ENCODE measurements at regions not wholly inside any gene's neighbourhood (a gene's known extent, or its start where the extent isn't known, plus 50 kb on each side); places are given as distances from the start of the nearest gene placed in this dataset.
A peak's percentile ranks its signal among the peaks of the same experiment; 100 is the strongest.
"Not testable (repeated sequence)": the region's sequence is repeated elsewhere in the genome, so short reads cannot be mapped to it uniquely, and the experiment has no call there.

GRCh38 chr5:87105577-87105976, 162.1 kb upstream of the RASA1 start:
- DNase-seq (ENCODE audit: low spot score) = no peak

- DNase-seq (ENCODE audit: low spot score) = no peak
Measured at GRCh38 chr5:87109746-87110145, 157.9 kb upstream of the RASA1 start.

GRCh38 chr5:87110721-87111120, 157.0 kb upstream of the RASA1 start:
- DNase-seq (ENCODE audit: low spot score) = no peak

- peak; percentile 86 for DNase-seq (ENCODE audit: low spot score)
Measured at GRCh38 chr5:87113861-87114260, 153.8 kb upstream of the RASA1 start.

GRCh38 chr5:87114631-87115030, 153.1 kb upstream of the RASA1 start:
- DNase-seq (ENCODE audit: low spot score) = no peak

- DNase-seq (ENCODE audit: low spot score) = no peak
Measured at GRCh38 chr5:87115839-87116364, 151.8 kb upstream of the RASA1 start.

- no peak for DNase-seq (ENCODE audit: low spot score)
Measured at GRCh38 chr5:87116825-87117512, 150.7 kb upstream of the RASA1 start.

- DNase-seq (ENCODE audit: low spot score) = no peak
Measured at GRCh38 chr5:87119588-87119987, 148.1 kb upstream of the RASA1 start.

GRCh38 chr5:87120518-87121303, 147.0 kb upstream of the RASA1 start:
- DNase-seq (ENCODE audit: low spot score) = peak; percentile 91

GRCh38 chr5:87121304-87122150, 146.2 kb upstream of the RASA1 start:
- DNase-seq (ENCODE audit: low spot score) = peak; percentile 91

GRCh38 chr5:87122151-87122977, 145.3 kb upstream of the RASA1 start:
- no peak for DNase-seq (ENCODE audit: low spot score)

GRCh38 chr5:87125766-87126165, 141.9 kb upstream of the RASA1 start:
- no peak for DNase-seq (ENCODE audit: low spot score)

- DNase-seq (ENCODE audit: low spot score) = no peak
Measured at GRCh38 chr5:87126869-87127268, 140.8 kb upstream of the RASA1 start.

GRCh38 chr5:87127426-87127825, 140.3 kb upstream of the RASA1 start:
- peak; percentile 50 for DNase-seq (ENCODE audit: low spot score)

GRCh38 chr5:87127956-87128687, 139.6 kb upstream of the RASA1 start:
- peak; percentile 53 for DNase-seq (ENCODE audit: low spot score)

GRCh38 chr5:87129046-87129445, 138.6 kb upstream of the RASA1 start:
- no peak for DNase-seq (ENCODE audit: low spot score)

GRCh38 chr5:87132696-87133095, 135.0 kb upstream of the RASA1 start:
- no peak for DNase-seq (ENCODE audit: low spot score)

- not testable (repeated sequence) for DNase-seq (ENCODE audit: low spot score)
Measured at GRCh38 chr5:87134513-87134912, 133.2 kb upstream of the RASA1 start.

GRCh38 chr5:87136096-87136495, 131.6 kb upstream of the RASA1 start:
- DNase-seq (ENCODE audit: low spot score) = no peak

- no peak for DNase-seq (ENCODE audit: low spot score)
Measured at GRCh38 chr5:87136733-87137132, 130.9 kb upstream of the RASA1 start.

- DNase-seq (ENCODE audit: low spot score) = no peak
Measured at GRCh38 chr5:87137283-87137682, 130.4 kb upstream of the RASA1 start.

Measured in A172 (cell line).